IMR-90 (cell line): ENCODE measurements at regions not wholly inside any gene's neighbourhood (a gene's known extent, or its start where the extent isn't known, plus 50 kb on each side); places are given as distances from the start of the nearest gene placed in this dataset.
A peak's percentile ranks its signal among the peaks of the same experiment; 100 is the strongest.

Experiments
- ATAC-seq: fragments of 200-7000 bp; cut with Tn5 transposase; 2 replicates; pipeline ENCODE4 v1.9.1; 2020; ENCODE audit warnings: low read depth, mild to moderate bottlenecking, moderate library complexity
- BruUV-seq: library from RNA; stranded (reverse); fragments of 400-500 nt; replicated peaks from 2 replicates; lab custom pipeline; 2021; lab: Mats Ljungman, UMichigan
- CTCF ChIA-PET: fragments of 300-600 bp; formaldehyde crosslinking; extraction: SDS; loops from one replicate; lab custom pipeline; 2021; ENCODE audit warnings: antibody characterized with exemption; lab: Yijun Ruan, JAX
- POLR2A ChIA-PET: fragments of 300-600 bp; sonication (Branson Sonifier 250); formaldehyde crosslinking; loops from one replicate; lab custom pipeline; 2022; ENCODE audit warnings: antibody characterized with exemption; ENCODE audit not compliant: unreplicated experiment; lab: Charles Lee
- DNase-seq: peaks from one replicate; pipeline ENCODE4 v3.0.0; 2013
- H2AFZ ChIP-seq: replicated peaks from 2 replicates; pipeline ENCODE3; 2013; ENCODE audit warnings: low read length, mild to moderate bottlenecking; ENCODE audit not compliant: poor library complexity
- H2AK5ac ChIP-seq: 2 replicates; pipeline ENCODE4 v1.6.1; 2013; ENCODE audit warnings: low read depth, low read length, inconsistent platforms
- H2AK9ac ChIP-seq: replicated peaks from 2 replicates; pipeline ENCODE3; 2013; ENCODE audit warnings: mild to moderate bottlenecking, low read depth, low read length, moderate library complexity; ENCODE audit not compliant: poor library complexity
- H2BK120ac ChIP-seq: 2 replicates; pipeline ENCODE4 v1.6.1; 2013; ENCODE audit warnings: low read depth, low read length, inconsistent platforms
- H2BK15ac ChIP-seq: 3 replicates; pipeline ENCODE4 v1.6.1; 2013; ENCODE audit warnings: low read depth, low read length, inconsistent platforms
- H2BK20ac ChIP-seq: 2 replicates; pipeline ENCODE4 v1.6.1; 2013; ENCODE audit warnings: low read depth, mild to moderate bottlenecking, inconsistent platforms, low read length, moderate library complexity
- H2BK5ac ChIP-seq: 2 replicates; pipeline ENCODE4 v1.6.1; 2013; ENCODE audit warnings: mild to moderate bottlenecking, low read depth, low read length, inconsistent platforms; ENCODE audit not compliant: poor library complexity, severe bottlenecking
- H3K14ac ChIP-seq: replicated peaks from 2 replicates; pipeline ENCODE4 v1.6.1; 2013; ENCODE audit warnings: low read depth, low read length, inconsistent platforms
- H3K18ac ChIP-seq: 2 replicates; pipeline ENCODE4 v1.6.1; 2013; ENCODE audit warnings: low read depth, low read length, control low read depth
- H3K23ac ChIP-seq: 2 replicates; pipeline ENCODE4 v1.6.1; 2013; ENCODE audit warnings: low read depth, low read length, inconsistent platforms
- H3K27ac ChIP-seq: 2 replicates; pipeline ENCODE4 v1.5.1; 2013; ENCODE audit warnings: mild to moderate bottlenecking, control low read depth, low read length; ENCODE audit not compliant: insufficient read depth
- H3K27me3 ChIP-seq: 2 replicates; pipeline ENCODE4 v1.6.1; 2013; ENCODE audit warnings: low read length; ENCODE audit not compliant: control insufficient read depth, insufficient read depth
- H3K36me3 ChIP-seq: 2 replicates; pipeline ENCODE4 v1.6.1; 2013; ENCODE audit warnings: low read length, mixed read lengths; ENCODE audit not compliant: control insufficient read depth, insufficient read depth
- H3K4ac ChIP-seq: 2 replicates; pipeline ENCODE4 v1.6.1; 2013; ENCODE audit warnings: low read depth, low read length, inconsistent platforms
- H3K4me1 ChIP-seq: 2 replicates; pipeline ENCODE4 v1.6.1; 2013; ENCODE audit warnings: low read length, mixed read lengths; ENCODE audit not compliant: control insufficient read depth, insufficient read depth
- H3K4me2 ChIP-seq: 2 replicates; pipeline ENCODE4 v1.6.1; 2013; ENCODE audit warnings: low read depth, mild to moderate bottlenecking, control low read depth, low read length, moderate library complexity
- H3K4me3 ChIP-seq: 2 replicates; pipeline ENCODE4 v1.5.1; 2013; ENCODE audit warnings: low read depth, mild to moderate bottlenecking, control low read depth, low read length, moderate library complexity; ENCODE audit not compliant: insufficient read depth
- H3K56ac ChIP-seq: 2 replicates; pipeline ENCODE4 v1.6.1; 2013; ENCODE audit warnings: low read length, inconsistent platforms; ENCODE audit not compliant: insufficient read depth; ENCODE audit errors: extremely low read depth
- H3K79me1 ChIP-seq, 2 experiments: 2 replicates each; pipeline ENCODE4 v1.6.1; 2013; ENCODE audit warnings: low read length in 2 of 2, inconsistent platforms in 1 of 2, low read depth in 1 of 2
- H3K9ac ChIP-seq: 2 replicates; pipeline ENCODE4 v1.6.1; 2013; ENCODE audit warnings: low read depth, low read length, control low read depth
- H3K9me1 ChIP-seq: 2 replicates; pipeline ENCODE4 v1.6.1; 2013; ENCODE audit warnings: low read length, inconsistent platforms; ENCODE audit not compliant: insufficient read depth
- H3K9me3 ChIP-seq: 2 replicates; pipeline ENCODE4 v1.6.1; 2013; ENCODE audit warnings: low read length; ENCODE audit not compliant: control insufficient read depth, insufficient read depth
- H4K20me1 ChIP-seq: 2 replicates; pipeline ENCODE4 v1.6.1; 2013; ENCODE audit warnings: low read length, inconsistent platforms; ENCODE audit not compliant: insufficient read depth
- H4K5ac ChIP-seq: 2 replicates; pipeline ENCODE4 v1.6.1; 2013; ENCODE audit warnings: mild to moderate bottlenecking, low read depth, low read length, control low read depth
- H4K8ac ChIP-seq, 2 experiments: 2 replicates each; pipeline ENCODE4 v1.6.1; 2013; ENCODE audit warnings: low read depth in 2 of 2, low read length in 2 of 2, control low read depth in 1 of 2, inconsistent platforms in 1 of 2
- H4K91ac ChIP-seq: 2 replicates; pipeline ENCODE4 v1.6.1; 2013; ENCODE audit warnings: low read depth, low read length, inconsistent platforms; ENCODE audit not compliant: insufficient read depth
- CEBPB ChIP-seq: IDR thresholded peaks from 2 replicates; pipeline ENCODE4 v1.6.1; 2012; ENCODE audit warnings: low read depth, low read length, improper control_type of control experiment
- RFX5 ChIP-seq: IDR thresholded peaks from 2 replicates; pipeline ENCODE4 v1.8.0; 2012; ENCODE audit warnings: low read depth, mild to moderate bottlenecking, low read length, moderate library complexity
- WGBS, 2 experiments: methylation state at CpG; one replicate each; pipeline versions ENCODE4 v1.1.5 to v1.1.7; 2013; ENCODE audit warnings: missing lambda C conversion rate in 2 of 2; ENCODE audit not compliant: insufficient read length in 1 of 2; ENCODE audit errors: extremely low coverage in 2 of 2; 5-methylcytosine and 5-hydroxymethylcytosine counted together
- dilution Hi-C: fragments of 300-500 bp; cut with HindIII; formaldehyde crosslinking; loops from one replicate; pipeline ENCODE4 v1.14.3; 2018; ENCODE audit warnings: low sequenced_read_pairs; ENCODE audit not compliant: unreplicated experiment
- in situ Hi-C: fragments of 300-500 bp; cut with MboI; formaldehyde crosslinking; loops from 3 replicates; pipeline ENCODE4 v1.14.3; 2019; ENCODE audit warnings: low sequenced_read_pairs, inconsistent platforms, mixed read lengths
- intact Hi-C: fragments of 100-400 bp; cut with micrococcal nuclease; formaldehyde crosslinking; loops from 2 replicates; pipeline ENCODE4 v1.10.0; 2022

GRCh38 chrX:131944936-131945902 is 77.9 kb upstream of the STK26 start:
- CTCF ChIA-PET: no interaction called here
- no peak for ATAC-seq
- no TSS peak for BruUV-seq
- intact Hi-C loops (no loop called here), dilution Hi-C loops (no loop called here), in situ Hi-C loops (no loop called here)
- Histone ChIP-seq H3K36me3 (no peaks in the 10 kb centered on the region), H2BK20ac (no peak overlapping the region), H3K27me3 (no peaks in the 10 kb centered on the region; the same call in 1 of the 2 replicates), H2AK5ac (no peak overlapping the region), H2BK15ac (no peak overlapping the region), H3K9me1 (no peaks in the 10 kb centered on the region), H3K4me2 (no peak overlapping the region), H3K27ac (no peak overlapping the region), H2AFZ (no peak overlapping the region), H4K20me1 (no peaks in the 10 kb centered on the region), H3K23ac (no peak overlapping the region), H3K56ac (no peak overlapping the region), H3K9ac (no peak overlapping the region), H3K4ac (no peak overlapping the region), H2BK120ac (no peak overlapping the region), H3K79me1 (no peaks in the 10 kb centered on the region), H3K4me3 (no peak overlapping the region), H3K14ac (no peak overlapping the region), H3K18ac (no peak overlapping the region), H2BK5ac (no peak overlapping the region), H3K4me1 (no peaks in the 10 kb centered on the region), H4K8ac (no peak overlapping the region), H4K5ac (no peak overlapping the region), H4K91ac (no peak overlapping the region), H3K9me3 (no peaks in the 10 kb centered on the region), H2AK9ac (no peak overlapping the region)
- POLR2A ChIA-PET: no interaction called here
- TF ChIP-seq CEBPB (peak; percentile 45; the same call in 1 of the 2 replicates), RFX5 (no peak)
- no peak for DNase-seq
- WGBS, 2 experiments: 55% methylated on average over 2 of the region's 7 CpGs; no CpG with 5 or more reads in 1 of the 2 experiments
